Mammary epithelial cell (primary cell): ENCODE measurements at regions not wholly inside any gene's neighbourhood (a gene's known extent, or its start where the extent isn't known, plus 50 kb on each side); places are given as distances from the start of the nearest gene placed in this dataset.

ENCODE experiments used
- EZH2 ChIP-seq: IDR thresholded peaks from 2 replicates; pipeline ENCODE4 v1.6.1; 2012; ENCODE audit warnings: low read length, inconsistent platforms, borderline replicate concordance
- TF ChIP-seq, protein P1 (sequence below), 2 donors: IDR thresholded peaks in 1 of 2; conservative IDR thresholded peaks in 1 of 2; 2 replicates each; pipeline ENCODE4 v1.5.1; 2011 to 2012; ENCODE audit warnings: inconsistent platforms in 2 of 2, low read length in 2 of 2, mild to moderate bottlenecking in 2 of 2, control low read depth in 1 of 2, low read depth in 1 of 2; ENCODE audit not compliant: insufficient read depth in 1 of 2; ENCODE audit errors: extremely low read depth in 1 of 2

DNA sequence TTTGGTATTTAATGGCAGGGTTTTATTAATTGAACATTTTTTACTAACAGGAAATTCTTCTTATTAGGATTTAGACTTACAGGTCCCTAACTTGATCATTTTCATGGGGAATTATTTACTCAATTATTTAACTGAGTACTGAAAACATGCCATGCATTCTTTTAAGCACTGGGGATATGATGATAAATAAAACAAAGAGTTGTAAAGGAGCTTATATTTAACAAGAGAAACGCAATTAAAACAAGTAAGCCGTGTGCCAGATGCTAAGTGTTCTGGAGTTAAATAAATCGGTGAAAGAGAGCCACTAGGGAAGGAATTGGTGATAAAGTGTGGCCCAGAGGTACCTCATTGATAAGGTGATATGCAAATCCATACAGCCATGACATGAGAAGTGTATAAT is 214.2 kb upstream of the HTR1E start:
- TF ChIP-seq, protein P1, sequence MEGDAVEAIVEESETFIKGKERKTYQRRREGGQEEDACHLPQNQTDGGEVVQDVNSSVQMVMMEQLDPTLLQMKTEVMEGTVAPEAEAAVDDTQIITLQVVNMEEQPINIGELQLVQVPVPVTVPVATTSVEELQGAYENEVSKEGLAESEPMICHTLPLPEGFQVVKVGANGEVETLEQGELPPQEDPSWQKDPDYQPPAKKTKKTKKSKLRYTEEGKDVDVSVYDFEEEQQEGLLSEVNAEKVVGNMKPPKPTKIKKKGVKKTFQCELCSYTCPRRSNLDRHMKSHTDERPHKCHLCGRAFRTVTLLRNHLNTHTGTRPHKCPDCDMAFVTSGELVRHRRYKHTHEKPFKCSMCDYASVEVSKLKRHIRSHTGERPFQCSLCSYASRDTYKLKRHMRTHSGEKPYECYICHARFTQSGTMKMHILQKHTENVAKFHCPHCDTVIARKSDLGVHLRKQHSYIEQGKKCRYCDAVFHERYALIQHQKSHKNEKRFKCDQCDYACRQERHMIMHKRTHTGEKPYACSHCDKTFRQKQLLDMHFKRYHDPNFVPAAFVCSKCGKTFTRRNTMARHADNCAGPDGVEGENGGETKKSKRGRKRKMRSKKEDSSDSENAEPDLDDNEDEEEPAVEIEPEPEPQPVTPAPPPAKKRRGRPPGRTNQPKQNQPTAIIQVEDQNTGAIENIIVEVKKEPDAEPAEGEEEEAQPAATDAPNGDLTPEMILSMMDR (conservative IDR thresholded peaks at IDR 0.05 in 1 of 2, IDR thresholded peaks at IDR 0.05 in 1 of 2; ENCODE audit: extremely low read depth in 1 of 2, insufficient read depth in 1 of 2, low read depth in 1 of 2, low read length in 2 of 2) = no peak
- no peak for TF ChIP-seq EZH2
